ENCODE measurements at regions not wholly inside any gene's neighbourhood (a gene's known extent, or its start where the extent isn't known, plus 50 kb on each side); places are given as distances from the start of the nearest gene placed in this dataset.
A peak's percentile ranks its signal among the peaks of the same experiment; 100 is the strongest.

DNA sequence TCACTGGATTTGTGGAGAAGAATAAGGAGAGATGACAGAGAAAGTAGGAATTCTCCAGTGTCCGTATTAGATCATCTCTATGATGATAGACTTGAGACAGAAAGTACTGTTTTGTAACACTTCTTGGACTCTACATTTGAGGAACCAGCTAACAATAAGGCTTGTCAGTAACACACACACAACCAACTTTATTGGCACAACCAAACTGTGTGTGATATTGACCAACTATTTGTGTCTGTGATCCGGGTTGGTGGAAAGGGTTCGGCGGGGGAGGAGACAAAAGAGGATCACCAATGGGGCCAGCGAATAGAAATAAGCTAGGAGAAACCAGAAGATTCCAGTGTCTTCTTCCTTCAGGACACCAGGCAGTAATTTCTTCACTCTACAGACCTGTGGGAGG lies 79.8 kb downstream of the MARCHF4 start:
- Histone ChIP-seq H2AFZ (ENCODE audit: control insufficient read depth, low read length) (no peak overlapping the region), H3K27ac (ENCODE audit: control insufficient read depth, insufficient read depth, low read length) (no peak overlapping the region), H3K4me2 (ENCODE audit: control insufficient read depth, extremely low read depth, insufficient read depth, low read depth, low read length) (no peak overlapping the region), H3K36me3 (ENCODE audit: control insufficient read depth in 2 of 2, extremely low read depth in 1 of 2, insufficient read depth in 2 of 2, low read length in 2 of 2) (no peaks in the 10 kb centered on the region), H3K4me1 (ENCODE audit: control insufficient read depth, extremely low read depth, insufficient read depth, low read length) (peaks cover 10% of the 10 kb centered on the region), H3K9me3 (ENCODE audit: control insufficient read depth, low read depth, low read length) (no peaks in the 10 kb centered on the region), H3K9me1 (ENCODE audit: control insufficient read depth, extremely low read depth, insufficient read depth, low read length) (no peaks in the 10 kb centered on the region), H3K4me3 (ENCODE audit: control insufficient read depth in 2 of 3, extremely low read depth in 1 of 3, insufficient read depth in 2 of 3, low read depth in 1 of 3, low read length in 3 of 3) (no peak overlapping the region), H3K9ac (ENCODE audit: control insufficient read depth, extremely low read depth, insufficient read depth, low read length) (no peak overlapping the region), H4K20me1 (ENCODE audit: control insufficient read depth, extremely low read depth, insufficient read depth, low read length) (no peaks in the 10 kb centered on the region), H3K27me3 (ENCODE audit: control insufficient read depth, extremely low read depth, insufficient read depth, low read length) (no peaks in the 10 kb centered on the region), H3K79me2 (ENCODE audit: control insufficient read depth, insufficient read depth, low read length) (no peaks in the 10 kb centered on the region)
- dilution Hi-C loops (cut with MboI; ENCODE audit: extremely low pct_ligation_motif_present, low sequenced_read_pairs): no loop called here
- TF ChIP-seq EZH2 (IDR thresholded peaks at IDR 0.05; ENCODE audit: low read length): no peak
- TF ChIP-seq, protein P1, sequence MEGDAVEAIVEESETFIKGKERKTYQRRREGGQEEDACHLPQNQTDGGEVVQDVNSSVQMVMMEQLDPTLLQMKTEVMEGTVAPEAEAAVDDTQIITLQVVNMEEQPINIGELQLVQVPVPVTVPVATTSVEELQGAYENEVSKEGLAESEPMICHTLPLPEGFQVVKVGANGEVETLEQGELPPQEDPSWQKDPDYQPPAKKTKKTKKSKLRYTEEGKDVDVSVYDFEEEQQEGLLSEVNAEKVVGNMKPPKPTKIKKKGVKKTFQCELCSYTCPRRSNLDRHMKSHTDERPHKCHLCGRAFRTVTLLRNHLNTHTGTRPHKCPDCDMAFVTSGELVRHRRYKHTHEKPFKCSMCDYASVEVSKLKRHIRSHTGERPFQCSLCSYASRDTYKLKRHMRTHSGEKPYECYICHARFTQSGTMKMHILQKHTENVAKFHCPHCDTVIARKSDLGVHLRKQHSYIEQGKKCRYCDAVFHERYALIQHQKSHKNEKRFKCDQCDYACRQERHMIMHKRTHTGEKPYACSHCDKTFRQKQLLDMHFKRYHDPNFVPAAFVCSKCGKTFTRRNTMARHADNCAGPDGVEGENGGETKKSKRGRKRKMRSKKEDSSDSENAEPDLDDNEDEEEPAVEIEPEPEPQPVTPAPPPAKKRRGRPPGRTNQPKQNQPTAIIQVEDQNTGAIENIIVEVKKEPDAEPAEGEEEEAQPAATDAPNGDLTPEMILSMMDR (optimal IDR thresholded peaks at IDR 0.05 in 1 of 3, IDR thresholded peaks at IDR 0.05 in 1 of 3, conservative IDR thresholded peaks at IDR 0.05 in 1 of 3; ENCODE audit: extremely low read depth in 1 of 3, insufficient read depth in 2 of 3, low read length in 3 of 3): no peak
- no peak for DNase-seq (ENCODE audit: low read depth, low spot score)
- no peak for FAIRE-seq

DNA sequence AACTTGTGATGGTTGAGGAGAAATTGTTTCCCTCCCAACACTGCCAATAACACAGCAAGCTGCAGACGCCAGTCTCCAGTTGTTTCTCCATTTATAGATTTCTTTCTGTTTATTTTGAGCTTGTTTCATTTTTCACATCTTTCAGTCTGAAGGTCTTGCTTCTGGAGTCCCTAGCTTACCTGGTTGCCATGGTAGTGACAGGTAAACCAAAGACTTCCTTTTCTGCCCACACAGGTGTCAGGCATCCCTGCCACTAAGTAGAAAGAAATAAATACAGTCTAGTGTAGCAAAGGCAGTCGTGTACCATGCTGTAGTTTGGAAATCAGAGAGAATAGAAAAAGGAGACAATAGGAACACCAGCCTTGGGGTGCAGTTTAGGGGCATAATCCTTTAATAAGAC lies 82.8 kb downstream of the MARCHF4 start:
- Histone ChIP-seq H2AFZ (ENCODE audit: control insufficient read depth, low read length) (no peak overlapping the region), H3K36me3 (ENCODE audit: control insufficient read depth in 2 of 2, extremely low read depth in 1 of 2, insufficient read depth in 2 of 2, low read length in 2 of 2) (no peaks in the 10 kb centered on the region), H3K4me2 (ENCODE audit: control insufficient read depth, extremely low read depth, insufficient read depth, low read depth, low read length) (no peak overlapping the region), H4K20me1 (ENCODE audit: control insufficient read depth, extremely low read depth, insufficient read depth, low read length) (no peaks in the 10 kb centered on the region), H3K27me3 (ENCODE audit: control insufficient read depth, extremely low read depth, insufficient read depth, low read length) (no peaks in the 10 kb centered on the region), H3K27ac (ENCODE audit: control insufficient read depth, insufficient read depth, low read length) (no peak overlapping the region), H3K4me1 (ENCODE audit: control insufficient read depth, extremely low read depth, insufficient read depth, low read length) (peaks cover 6% of the 10 kb centered on the region), H3K9ac (ENCODE audit: control insufficient read depth, extremely low read depth, insufficient read depth, low read length) (no peak overlapping the region), H3K9me3 (ENCODE audit: control insufficient read depth, low read depth, low read length) (no peaks in the 10 kb centered on the region), H3K9me1 (ENCODE audit: control insufficient read depth, extremely low read depth, insufficient read depth, low read length) (no peaks in the 10 kb centered on the region), H3K79me2 (ENCODE audit: control insufficient read depth, insufficient read depth, low read length) (no peaks in the 10 kb centered on the region), H3K4me3 (ENCODE audit: control insufficient read depth in 2 of 3, extremely low read depth in 1 of 3, insufficient read depth in 2 of 3, low read depth in 1 of 3, low read length in 3 of 3) (no peak overlapping the region)
- no peak for TF ChIP-seq EZH2 (IDR thresholded peaks at IDR 0.05; ENCODE audit: low read length)
- TF ChIP-seq, protein P1 (optimal IDR thresholded peaks at IDR 0.05 in 1 of 3, IDR thresholded peaks at IDR 0.05 in 1 of 3, conservative IDR thresholded peaks at IDR 0.05 in 1 of 3; ENCODE audit: extremely low read depth in 1 of 3, insufficient read depth in 2 of 3, low read length in 3 of 3): no peak
- dilution Hi-C loops (cut with MboI; ENCODE audit: extremely low pct_ligation_motif_present, low sequenced_read_pairs): no loop called here
- peak; percentile 32 for FAIRE-seq
- no peak for DNase-seq (ENCODE audit: low read depth, low spot score)

Measured in keratinocyte (primary cell).